Non-pigmented ciliary epithelial cell (primary cell): ENCODE measurements at regions not wholly inside any gene's neighbourhood (a gene's known extent, or its start where the extent isn't known, plus 50 kb on each side); places are given as distances from the start of the nearest gene placed in this dataset.

Experiments
- DNase-seq: peaks from one replicate; pipeline ENCODE4 v3.0.0-alpha.2; 2010; ENCODE audit warnings: low read depth

GRCh38 chr15:96023081-96023480 lies 307.4 kb upstream of the NR2F2 start:
- no peak for DNase-seq

GRCh38 chr15:96027501-96027900 lies 303.0 kb upstream of the NR2F2 start:
- DNase-seq = no peak

GRCh38 chr15:96028620-96029019 lies 301.9 kb upstream of the NR2F2 start:
- DNase-seq = no peak

GRCh38 chr15:96029172-96029571 lies 301.3 kb upstream of the NR2F2 start:
- no peak for DNase-seq

- DNase-seq = no peak
Measured at GRCh38 chr15:96031426-96032110, 298.9 kb upstream of the NR2F2 start.

GRCh38 chr15:96035091-96035490 lies 295.4 kb upstream of the NR2F2 start:
- no peak for DNase-seq

- DNase-seq = no peak
Measured at GRCh38 chr15:96035635-96036034, 294.9 kb upstream of the NR2F2 start.

GRCh38 chr15:96037584-96037983 lies 292.9 kb upstream of the NR2F2 start:
- peak; percentile 40 for DNase-seq

GRCh38 chr15:96038131-96038530 lies 292.4 kb upstream of the NR2F2 start:
- no peak for DNase-seq

GRCh38 chr15:96038650-96039049 lies 291.9 kb upstream of the NR2F2 start:
- no peak for DNase-seq

- DNase-seq = no peak
Measured at GRCh38 chr15:96041982-96042733, 288.3 kb upstream of the NR2F2 start.

GRCh38 chr15:96042734-96043224 lies 287.7 kb upstream of the NR2F2 start:
- no peak for DNase-seq

- DNase-seq = no peak
Measured at GRCh38 chr15:96043591-96044171, 286.8 kb upstream of the NR2F2 start.

- DNase-seq = peak; percentile 17
Measured at GRCh38 chr15:96046620-96047240, 283.8 kb upstream of the NR2F2 start.

- DNase-seq = peak; percentile 88
Measured at GRCh38 chr15:96047255-96047931, 283.1 kb upstream of the NR2F2 start.

GRCh38 chr15:96049323-96049722 lies 281.2 kb upstream of the NR2F2 start:
- DNase-seq = no peak

- no peak for DNase-seq
Measured at GRCh38 chr15:96049766-96050165, 280.7 kb upstream of the NR2F2 start.

- no peak for DNase-seq
Measured at GRCh38 chr15:96051598-96051997, 278.9 kb upstream of the NR2F2 start.

- no peak for DNase-seq
Measured at GRCh38 chr15:96052154-96052553, 278.3 kb upstream of the NR2F2 start.

- DNase-seq = no peak
Measured at GRCh38 chr15:96052572-96053030, 277.9 kb upstream of the NR2F2 start.

GRCh38 chr15:96053031-96053780 lies 277.3 kb upstream of the NR2F2 start:
- no peak for DNase-seq
